Epithelial cell of esophagus (primary cell): ENCODE measurements at regions not wholly inside any gene's neighbourhood (a gene's known extent, or its start where the extent isn't known, plus 50 kb on each side); places are given as distances from the start of the nearest gene placed in this dataset.
"Not testable (repeated sequence)": the region's sequence is repeated elsewhere in the genome, so short reads cannot be mapped to it uniquely, and the experiment has no call there.

Source experiments
- DNase-seq: peaks from one replicate; pipeline ENCODE4 v3.0.0; 2010; ENCODE audit warnings: low read depth
- H3K4me3 ChIP-seq: 2 replicates; pipeline ENCODE4 v1.5.1; 2011; ENCODE audit warnings: mild to moderate bottlenecking, low read length, control low read depth
- TF ChIP-seq, protein P1 (sequence below): IDR thresholded peaks from 2 replicates; pipeline ENCODE4 v1.5.1; 2011; ENCODE audit warnings: low read depth, mild to moderate bottlenecking, low read length, control low read depth, inconsistent platforms; ENCODE audit not compliant: insufficient read depth; ENCODE audit errors: missing control alignments

DNA sequence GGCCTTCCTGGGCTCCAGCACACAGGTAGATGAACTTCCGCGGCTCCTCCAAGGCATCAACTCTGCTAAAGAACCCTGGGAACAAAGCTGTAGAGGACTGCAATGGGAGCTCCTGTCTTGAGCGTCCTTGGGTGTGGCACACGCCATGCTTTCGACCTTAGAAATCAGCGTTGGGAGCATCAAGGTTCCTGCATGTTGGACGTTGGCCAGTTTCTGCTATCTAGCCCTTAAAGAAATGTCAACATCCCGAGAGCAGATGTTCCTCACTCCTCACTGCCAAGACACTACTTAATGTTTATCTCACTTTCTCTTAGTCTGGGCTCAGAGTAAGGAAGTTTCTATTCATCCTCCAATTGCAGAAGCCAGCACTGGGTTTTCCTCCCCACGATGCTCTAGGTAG is 70.6 kb upstream of the MEDAG start:
- no peak overlapping the region for H3K4me3 ChIP-seq
- TF ChIP-seq, protein P1, sequence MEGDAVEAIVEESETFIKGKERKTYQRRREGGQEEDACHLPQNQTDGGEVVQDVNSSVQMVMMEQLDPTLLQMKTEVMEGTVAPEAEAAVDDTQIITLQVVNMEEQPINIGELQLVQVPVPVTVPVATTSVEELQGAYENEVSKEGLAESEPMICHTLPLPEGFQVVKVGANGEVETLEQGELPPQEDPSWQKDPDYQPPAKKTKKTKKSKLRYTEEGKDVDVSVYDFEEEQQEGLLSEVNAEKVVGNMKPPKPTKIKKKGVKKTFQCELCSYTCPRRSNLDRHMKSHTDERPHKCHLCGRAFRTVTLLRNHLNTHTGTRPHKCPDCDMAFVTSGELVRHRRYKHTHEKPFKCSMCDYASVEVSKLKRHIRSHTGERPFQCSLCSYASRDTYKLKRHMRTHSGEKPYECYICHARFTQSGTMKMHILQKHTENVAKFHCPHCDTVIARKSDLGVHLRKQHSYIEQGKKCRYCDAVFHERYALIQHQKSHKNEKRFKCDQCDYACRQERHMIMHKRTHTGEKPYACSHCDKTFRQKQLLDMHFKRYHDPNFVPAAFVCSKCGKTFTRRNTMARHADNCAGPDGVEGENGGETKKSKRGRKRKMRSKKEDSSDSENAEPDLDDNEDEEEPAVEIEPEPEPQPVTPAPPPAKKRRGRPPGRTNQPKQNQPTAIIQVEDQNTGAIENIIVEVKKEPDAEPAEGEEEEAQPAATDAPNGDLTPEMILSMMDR: no peak
- DNase-seq: no peak

DNA sequence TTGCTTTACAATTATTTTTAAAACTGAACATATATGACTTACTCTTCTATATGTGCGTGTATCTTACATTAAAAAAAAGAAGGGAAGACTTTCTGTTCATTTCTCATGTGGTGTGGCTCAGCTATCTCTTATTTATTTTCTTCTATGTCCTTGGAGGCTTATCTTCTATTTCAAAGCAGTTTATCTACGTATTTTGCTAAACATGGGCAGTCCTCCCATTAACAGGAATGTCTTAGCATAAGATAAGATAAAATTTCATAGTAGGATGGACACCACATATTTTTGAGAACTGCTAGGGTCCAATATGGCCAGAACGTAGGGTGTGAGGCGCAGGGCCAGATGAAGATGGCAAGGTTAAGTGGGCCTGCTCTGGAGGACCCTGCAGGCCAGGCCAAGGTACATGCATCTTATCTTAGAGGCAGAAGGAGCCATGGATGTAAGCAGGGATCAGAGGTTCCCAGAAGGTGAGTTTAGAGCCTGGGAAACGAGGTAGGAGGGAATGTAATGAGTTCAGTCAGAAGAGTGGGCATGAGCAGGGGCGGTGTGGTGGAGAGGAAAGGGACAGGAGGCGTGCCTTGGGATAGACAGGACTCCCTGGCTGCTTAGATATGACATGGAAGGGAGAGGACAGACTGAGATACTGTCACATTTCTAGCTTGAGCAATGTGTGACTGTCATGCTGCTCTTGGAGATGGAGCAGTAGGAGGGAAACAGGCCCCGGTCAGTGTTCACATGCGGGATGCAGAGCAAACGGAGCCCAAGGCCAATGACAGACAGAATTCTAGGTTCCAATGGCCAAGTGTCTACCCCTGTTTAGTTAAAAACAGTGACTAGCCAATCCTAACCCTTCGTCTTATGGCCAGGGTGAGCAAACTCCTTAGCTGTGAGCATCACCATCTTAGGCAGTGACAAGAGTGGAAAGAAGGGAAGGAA is 68.6 kb upstream of the MEDAG start:
- TF ChIP-seq, protein P1: no peak

DNA sequence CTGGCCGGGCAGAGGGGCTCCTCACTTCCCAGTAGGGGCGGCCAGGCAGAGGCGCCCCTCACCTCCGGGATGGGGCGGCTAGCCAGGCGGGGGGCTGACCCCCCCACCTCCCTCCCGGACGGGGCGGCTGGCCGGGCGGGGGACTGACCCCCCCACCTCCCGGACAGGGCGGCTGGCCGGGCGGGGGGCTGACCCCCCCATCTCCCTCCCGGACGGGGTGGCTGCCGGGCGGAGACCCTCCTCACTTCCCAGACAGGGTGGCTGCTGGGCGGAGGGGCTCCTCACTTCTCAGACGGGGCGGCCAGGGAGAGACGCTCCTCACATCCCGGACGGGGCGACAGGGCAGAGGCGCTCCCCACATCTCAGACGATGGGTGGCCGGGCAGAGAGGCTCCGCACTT is 66.4 kb upstream of the MEDAG start:
- H3K4me3 ChIP-seq, DNase-seq: not testable (repeated sequence)

More for the DNA sequence above, 68.6 kb upstream of the MEDAG start:
- no peak for DNase-seq
- no peak overlapping the region for H3K4me3 ChIP-seq

DNA sequence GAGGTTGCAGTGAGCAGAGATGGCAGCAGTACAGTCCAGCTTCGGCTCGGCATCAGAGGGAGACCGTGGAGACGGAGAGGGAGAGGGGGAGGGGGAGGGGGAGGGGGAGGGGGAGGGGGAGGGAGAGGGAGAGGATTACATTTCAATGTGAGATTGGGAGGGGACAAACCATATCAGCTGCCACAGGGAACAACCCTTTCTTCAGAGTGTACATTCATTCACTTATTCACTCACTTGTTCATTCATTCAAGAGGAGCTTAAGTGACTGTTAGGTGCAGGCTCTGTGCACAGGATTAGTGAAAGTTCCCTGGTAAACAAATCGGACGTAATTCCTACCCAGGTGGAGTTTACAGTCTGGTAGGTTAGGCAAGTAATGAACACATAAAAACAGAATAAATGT is 65.6 kb upstream of the MEDAG start:
- no peak overlapping the region for H3K4me3 ChIP-seq
- TF ChIP-seq, protein P1: no peak
- DNase-seq: no peak

DNA sequence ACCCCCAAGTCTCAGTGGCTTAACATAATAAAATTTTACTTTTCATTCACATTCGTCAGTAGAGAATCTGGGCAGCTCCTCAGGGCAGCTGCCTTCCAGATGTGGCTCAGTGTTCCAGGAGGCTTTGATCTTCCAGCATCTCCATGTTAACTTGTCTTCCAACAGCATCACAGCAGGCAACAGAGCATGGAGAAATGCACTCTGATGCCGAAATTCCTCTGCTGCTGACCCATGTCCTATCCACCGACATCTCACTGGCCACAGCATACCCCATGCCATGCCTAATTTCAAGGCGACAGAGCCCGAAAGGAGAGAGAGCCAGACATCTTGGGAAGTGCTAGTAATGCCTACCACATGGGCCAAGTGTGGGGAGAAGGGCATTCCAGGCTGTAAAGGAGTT is 64.9 kb upstream of the MEDAG start:
- DNase-seq: no peak
- TF ChIP-seq, protein P1: no peak
- H3K4me3 ChIP-seq: no peak overlapping the region

DNA sequence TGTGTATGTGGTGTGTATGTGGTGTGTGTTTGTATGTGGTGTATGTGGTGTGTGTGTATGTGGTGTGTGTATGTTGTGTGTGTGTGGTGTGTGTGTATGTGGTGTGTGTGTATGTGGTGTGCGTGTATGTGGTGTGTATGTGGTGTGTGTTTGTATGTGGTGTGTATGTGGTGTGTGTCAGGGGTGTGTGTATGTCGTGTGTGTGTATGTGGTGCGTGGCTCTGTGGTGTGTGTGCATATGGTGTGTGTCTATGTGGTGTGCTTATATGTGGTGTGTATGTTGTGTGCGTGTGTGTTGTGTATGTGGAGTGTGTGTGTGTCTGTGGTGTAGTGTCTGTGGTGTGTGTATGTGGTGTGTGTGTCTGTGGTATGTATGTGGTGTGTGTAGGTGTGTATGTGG is 62.5 kb upstream of the MEDAG start:
- H3K4me3 ChIP-seq: no peak overlapping the region
- TF ChIP-seq, protein P1: no peak
- no peak for DNase-seq

DNA sequence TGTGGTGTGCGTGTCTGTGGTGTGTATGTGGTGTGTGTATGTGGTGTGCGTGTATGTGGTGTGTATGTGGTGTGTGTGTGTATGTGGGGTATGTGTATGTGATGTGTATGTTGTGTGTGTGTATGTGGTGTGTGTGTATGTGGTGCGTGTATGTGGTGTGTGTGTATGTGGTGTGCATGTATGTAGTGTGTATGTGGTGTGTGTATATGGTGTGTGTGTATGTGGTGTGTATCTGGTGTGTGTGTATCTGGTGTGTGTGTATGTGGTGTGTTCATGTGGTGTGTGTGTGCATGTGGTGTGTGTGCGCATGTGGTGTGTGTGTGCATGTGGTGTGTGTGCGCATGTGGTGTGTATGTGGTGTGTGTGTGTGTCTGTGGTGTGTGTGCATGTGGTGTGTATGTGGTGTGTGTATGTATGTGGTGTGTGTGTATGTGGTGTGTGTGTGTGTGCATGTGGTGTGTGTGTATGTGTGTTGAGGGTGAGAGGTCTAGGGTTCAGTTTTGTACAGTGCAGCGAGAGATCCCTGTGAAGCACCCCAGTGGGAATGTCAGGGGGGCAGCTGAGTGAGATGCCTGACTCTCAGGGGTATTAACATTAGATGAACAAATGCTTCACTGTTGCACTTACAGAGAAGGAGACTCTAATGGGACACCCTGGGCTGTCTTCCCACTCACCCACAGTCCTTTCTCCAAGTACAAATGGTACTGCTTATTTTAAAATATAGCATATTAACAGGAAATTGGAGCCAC is 61.3 kb upstream of the MEDAG start:
- H3K4me3 ChIP-seq: no peak overlapping the region
- no peak for DNase-seq
- TF ChIP-seq, protein P1: no peak
